WTC11 (cell line): ENCODE measurements at regions not wholly inside any gene's neighbourhood (a gene's known extent, or its start where the extent isn't known, plus 50 kb on each side); places are given as distances from the start of the nearest gene placed in this dataset.

ENCODE experiments used
- ATAC-seq: fragments of 200-7000 bp; cut with Tn5 transposase; 2 replicates; pipeline ENCODE4 v1.10.0; 2021; ENCODE audit warnings: mild to moderate bottlenecking, moderate library complexity
- CTCF ChIA-PET: fragments of 300-600 bp; sonication (Branson Sonifier 250); formaldehyde crosslinking; loops from one replicate; lab custom pipeline; 2021; ENCODE audit warnings: antibody characterized with exemption; lab: Charles Lee
- POLR2A ChIA-PET: fragments of 350-600 bp; sonication (Branson Sonifier 250); formaldehyde crosslinking; loops from one replicate; lab custom pipeline; 2021; ENCODE audit warnings: antibody characterized with exemption; lab: Charles Lee
- DNase-seq: peaks from one replicate; pipeline ENCODE4 v3.0.0; 2021; ENCODE audit warnings: low spot score
- H3K27ac Mint-ChIP-seq: 2 replicates; pipeline ENCODE4 v1.8.0; 2021; ENCODE audit warnings: mixed read lengths
- H3K27me3 Mint-ChIP-seq: 2 replicates; pipeline ENCODE4 v1.8.0; 2021; ENCODE audit warnings: low read depth, mild to moderate bottlenecking, moderate library complexity, mixed read lengths
- H3K36me3 Mint-ChIP-seq: 2 replicates; pipeline ENCODE4 v1.8.0; 2021; ENCODE audit warnings: mixed read lengths
- H3K4me1 Mint-ChIP-seq: 2 replicates; pipeline ENCODE4 v1.8.0; 2022; ENCODE audit warnings: mixed read lengths
- H3K4me3 Mint-ChIP-seq: 2 replicates; pipeline ENCODE4 v1.8.0; 2021; ENCODE audit warnings: mild to moderate bottlenecking, moderate library complexity, mixed read lengths
- H3K9me3 Mint-ChIP-seq: 2 replicates; pipeline ENCODE4 v1.8.0; 2021; ENCODE audit warnings: mixed read lengths
- CBFB ChIP-seq: sonication (generic); formaldehyde crosslinking; IDR thresholded peaks from 2 replicates; pipeline ENCODE4 v1.8.1; 2022; ENCODE audit warnings: mild to moderate bottlenecking, low read depth, missing genetic modification reagents
- CDX4 ChIP-seq: fragments of 250-450 bp; sonication (Bioruptor Pico); IDR thresholded peaks from 2 replicates; pipeline ENCODE4 v1.9.0; 2021; ENCODE audit warnings: moderate library complexity, mild to moderate bottlenecking, inconsistent platforms, borderline replicate concordance
- E2F1 ChIP-seq: sonication (generic); formaldehyde crosslinking; IDR thresholded peaks from 2 replicates; pipeline ENCODE4 v1.8.0; 2022; ENCODE audit warnings: mild to moderate bottlenecking, missing genetic modification reagents
- E2F4 ChIP-seq: sonication (generic); formaldehyde crosslinking; IDR thresholded peaks from 2 replicates; pipeline ENCODE4 v1.8.1; 2022; ENCODE audit warnings: low read depth, mild to moderate bottlenecking, moderate library complexity, missing genetic modification reagents, borderline replicate concordance
- E2F5 ChIP-seq: sonication (generic); formaldehyde crosslinking; IDR thresholded peaks from 2 replicates; pipeline ENCODE4 v1.8.1; 2022; ENCODE audit warnings: mild to moderate bottlenecking, moderate library complexity, missing genetic modification reagents
- ERG ChIP-seq: fragments of 250-450 bp; sonication (Bioruptor Pico); IDR thresholded peaks from 2 replicates; pipeline ENCODE4 v1.8.0; 2021; ENCODE audit warnings: mild to moderate bottlenecking
- ETV6 ChIP-seq: sonication (generic); formaldehyde crosslinking; IDR thresholded peaks from 2 replicates; pipeline ENCODE4 v1.8.1; 2022; ENCODE audit warnings: mild to moderate bottlenecking, missing genetic modification reagents
- GABPB1 ChIP-seq: sonication (generic); formaldehyde crosslinking; IDR thresholded peaks from 2 replicates; pipeline ENCODE4 v1.8.1; 2023; ENCODE audit warnings: mild to moderate bottlenecking, missing genetic modification reagents
- GTF2I ChIP-seq: fragments of 250-450 bp; sonication (Bioruptor Pico); conservative IDR thresholded peaks from 2 replicates; pipeline ENCODE4 v1.4.0; 2021; ENCODE audit warnings: mild to moderate bottlenecking
- HMGA2 ChIP-seq: fragments of 250-450 bp; sonication (Bioruptor Pico); IDR thresholded peaks from 2 replicates; pipeline ENCODE4 v1.4.0; 2021; ENCODE audit warnings: mild to moderate bottlenecking, moderate library complexity
- NFYB ChIP-seq: sonication (generic); formaldehyde crosslinking; conservative IDR thresholded peaks from 2 replicates; pipeline ENCODE4 v1.8.0; 2022; ENCODE audit warnings: low read depth, missing genetic modification reagents
- PREB ChIP-seq: sonication (generic); formaldehyde crosslinking; IDR thresholded peaks from 2 replicates; pipeline ENCODE4 v1.8.1; 2022; ENCODE audit warnings: mild to moderate bottlenecking, missing genetic modification reagents, moderate library complexity, borderline replicate concordance
- RELA ChIP-seq: sonication (generic); formaldehyde crosslinking; IDR thresholded peaks from 2 replicates; pipeline ENCODE4 v1.8.1; 2022; ENCODE audit warnings: missing genetic modification reagents, mild to moderate bottlenecking, borderline replicate concordance
- RORB ChIP-seq: fragments of 250-450 bp; sonication (Bioruptor Pico); IDR thresholded peaks from 2 replicates; pipeline ENCODE4 v1.9.0; 2021; ENCODE audit warnings: mild to moderate bottlenecking
- SMAD3 ChIP-seq: sonication (generic); formaldehyde crosslinking; IDR thresholded peaks from 2 replicates; pipeline ENCODE4 v1.8.0; 2022; ENCODE audit warnings: missing genetic modification reagents, mild to moderate bottlenecking, borderline replicate concordance
- SP1 ChIP-seq: sonication (generic); formaldehyde crosslinking; conservative IDR thresholded peaks from 2 replicates; pipeline ENCODE4 v1.8.1; 2022; ENCODE audit warnings: missing genetic modification reagents
- TEAD1 ChIP-seq: sonication (generic); formaldehyde crosslinking; IDR thresholded peaks from 2 replicates; pipeline ENCODE4 v1.8.0; 2022; ENCODE audit warnings: mild to moderate bottlenecking, missing genetic modification reagents
- ZNF138 ChIP-seq: sonication (generic); formaldehyde crosslinking; conservative IDR thresholded peaks from 2 replicates; pipeline ENCODE4 v1.8.1; 2022; ENCODE audit warnings: mild to moderate bottlenecking, moderate library complexity, missing genetic modification reagents
- ZNF671 ChIP-seq: fragments of 250-450 bp; sonication (Bioruptor Pico); IDR thresholded peaks from 2 replicates; pipeline ENCODE4 v1.8.0; 2021; ENCODE audit warnings: mild to moderate bottlenecking
- ZSCAN18 ChIP-seq: fragments of 250-450 bp; sonication (Bioruptor Pico); IDR thresholded peaks from 2 replicates; pipeline ENCODE4 v2.1.2; 2022; ENCODE audit warnings: mild to moderate bottlenecking, moderate library complexity

- TF ChIP-seq CDX4 = no peak
- TF ChIP-seq, all 79 proteins: peak for 0
Observed at GRCh38 chr9:761176-761792, 80.2 kb upstream of the DMRT1 start (continued).

- no peak for TF ChIP-seq E2F1 (CRISPR knock-in tag)
- no peak for TF ChIP-seq ZNF671 (CRISPR knock-in tag)
- no peak for TF ChIP-seq SMAD3 (CRISPR knock-in tag)
- ChIA-PET POLR2A (interaction anchor here (0.7 kb wide), 1 partner anchor 210 kb away, joined by 3 read pairs; no protein-coding TSS in a partner anchor), CTCF (no interaction called here)
- DNase-seq = no peak
- H3K27me3 Mint-ChIP-seq = peaks cover 2% of the 10 kb centered on the region; the same call in 1 of the 2 replicates
- H3K27ac Mint-ChIP-seq = no peak overlapping the region
- H3K4me3 Mint-ChIP-seq = no peak overlapping the region
- H3K9me3 Mint-ChIP-seq = peaks cover 3% of the 10 kb centered on the region; the same call in 1 of the 2 replicates
- H3K4me1 Mint-ChIP-seq = peaks cover 25% of the 10 kb centered on the region
- H3K36me3 Mint-ChIP-seq = no peaks in the 10 kb centered on the region
- no peak for ATAC-seq
Observed at GRCh38 chr9:761793-762560, 79.5 kb upstream of the DMRT1 start.

GRCh38 chr9:763692-764091 lies 77.8 kb upstream of the DMRT1 start:
- POLR2A ChIA-PET = no interaction called here
- Mint-ChIP-seq H3K36me3 (peaks cover 5% of the 10 kb centered on the region), H3K9me3 (peaks cover 18% of the 10 kb centered on the region), H3K4me3 (no peak overlapping the region), H3K27ac (no peak overlapping the region), H3K4me1 (peaks cover 22% of the 10 kb centered on the region), H3K27me3 (peaks cover 6% of the 10 kb centered on the region)
- no peak for ATAC-seq
- CTCF ChIA-PET = interaction anchor here (0.6 to 1.7 kb wide), 16 partner anchors 43 to 416 kb away, joined by 3 to 7 read pairs (median 3); partner anchors contain the start of gene KANK1
- DNase-seq = no peak
- TF ChIP-seq HMGA2 (CRISPR knock-in tag) (peak; percentile 59; the same call in 1 of the 2 replicates), TEAD1 (CRISPR knock-in tag) (no peak)
- TF ChIP-seq, all 79 proteins: peak for 1

GRCh38 chr9:764105-764524 lies 77.4 kb upstream of the DMRT1 start:
- ATAC-seq (peak; percentile 99), DNase-seq (peak; percentile 75)
- Mint-ChIP-seq H3K27ac (no peak overlapping the region), H3K4me3 (no peak overlapping the region), H3K4me1 (peaks cover 22% of the 10 kb centered on the region), H3K36me3 (peaks cover 5% of the 10 kb centered on the region), H3K9me3 (peaks cover 21% of the 10 kb centered on the region), H3K27me3 (peaks cover 6% of the 10 kb centered on the region)
- CTCF ChIA-PET = interaction anchor here (0.6 to 1.7 kb wide), 31 partner anchors 9 to 417 kb away, joined by 3 to 7 read pairs (median 3); partner anchors contain the start of gene KANK1
- POLR2A ChIA-PET = no interaction called here
- TF ChIP-seq E2F4 (CRISPR knock-in tag) = no peak
- peak; percentile 28; the same call in 1 of the 2 replicates for TF ChIP-seq SP1 (CRISPR knock-in tag)
- TF ChIP-seq ZNF138 = 0 out of 2 replicates have a peak, but pooled peaks have one; percentile 32
- TF ChIP-seq PREB (CRISPR knock-in tag) = no peak
- no peak for TF ChIP-seq NFYB (CRISPR knock-in tag)
- TF ChIP-seq GABPB1 (CRISPR knock-in tag) = no peak
- TF ChIP-seq ZNF671 (CRISPR knock-in tag) = peak; percentile 63; the same call in 1 of the 2 replicates
- TF ChIP-seq ERG (CRISPR knock-in tag) = 0 out of 2 replicates have a peak, but pooled peaks have one; percentile 55
- TF ChIP-seq E2F5 (CRISPR knock-in tag) = no peak
- no peak for TF ChIP-seq RELA (CRISPR knock-in tag)
- TF ChIP-seq ZSCAN18 (CRISPR knock-in tag) = peak; percentile 66; the same call in 1 of the 2 replicates
- no peak for TF ChIP-seq GTF2I (CRISPR knock-in tag)
- TF ChIP-seq RORB (CRISPR knock-in tag) = no peak
- no peak for TF ChIP-seq CBFB (CRISPR knock-in tag)
- TF ChIP-seq ETV6 (CRISPR knock-in tag) = peak; percentile 27; the same call in 1 of the 2 replicates
